HL-60 (cell line): ENCODE measurements at regions not wholly inside any gene's neighbourhood (a gene's known extent, or its start where the extent isn't known, plus 50 kb on each side); places are given as distances from the start of the nearest gene placed in this dataset.

ENCODE experiments used
- DNase-seq, 2 experiments: peaks; one replicate each; pipeline ENCODE4 v3.0.0-alpha.2; 2010 to 2020; ENCODE audit warnings: low read depth in 1 of 2, low spot score in 1 of 2
- H3K27ac ChIP-seq: fragments of 250-450 bp; sonication (Bioruptor Pico); replicated peaks from 2 replicates; pipeline ENCODE4 v1.5.1; 2020; ENCODE audit warnings: mild to moderate bottlenecking, moderate library complexity
- H3K27me3 ChIP-seq: fragments of 250-450 bp; sonication (Bioruptor Pico); 2 replicates; pipeline ENCODE4 v1.5.1; 2021; ENCODE audit warnings: mild to moderate bottlenecking, moderate library complexity; ENCODE audit not compliant: insufficient read depth, poor library complexity, severe bottlenecking
- H3K4me3 ChIP-seq: replicated peaks from 2 replicates; pipeline ENCODE4 v1.5.1; 2011; ENCODE audit warnings: mild to moderate bottlenecking, control low read depth, low read length; ENCODE audit not compliant: insufficient read depth
- CTCF ChIP-seq: IDR thresholded peaks from one replicate; pipeline ENCODE4 v1.5.1; 2011; ENCODE audit warnings: low read length, control low read depth, inconsistent platforms; ENCODE audit not compliant: insufficient read depth
- GABPA ChIP-seq: IDR thresholded peaks from 2 replicates; pipeline ENCODE4 v1.6.1; 2012; ENCODE audit warnings: low read depth
- POLR2AphosphoS5 ChIP-seq: IDR thresholded peaks from 2 replicates; pipeline ENCODE4 v1.6.1; 2012; ENCODE audit warnings: low read depth
- REST ChIP-seq: IDR thresholded peaks from 2 replicates; pipeline ENCODE4 v1.6.1; 2012; ENCODE audit warnings: low read depth; ENCODE audit not compliant: insufficient replicate concordance
- SPI1 ChIP-seq: IDR thresholded peaks from 2 replicates; pipeline ENCODE4 v1.6.1; 2012; ENCODE audit warnings: low read depth, mild to moderate bottlenecking, borderline replicate concordance

GRCh38 chr11:115052601-115053000 lies 374.3 kb downstream of the NXPE2 start:
- H3K4me3 ChIP-seq = no peak overlapping the region

GRCh38 chr11:115054570-115055538 lies 376.5 kb downstream of the NXPE2 start:
- H3K27me3 ChIP-seq = no peaks in the 10 kb centered on the region
- H3K4me3 ChIP-seq = no peak overlapping the region
- no peak for DNase-seq
- H3K27ac ChIP-seq = no peak overlapping the region
- TF ChIP-seq GABPA = no peak
- TF ChIP-seq POLR2AphosphoS5 = no peak
- no peak for TF ChIP-seq REST
- no peak for TF ChIP-seq SPI1
- no peak for TF ChIP-seq CTCF

More at GRCh38 chr11:115052601-115053000, 374.3 kb downstream of the NXPE2 start:
- no peak for DNase-seq
- no peak overlapping the region for H3K27ac ChIP-seq
- TF ChIP-seq SPI1 (no peak), REST (no peak), GABPA (no peak), CTCF (no peak), POLR2AphosphoS5 (no peak)
- no peaks in the 10 kb centered on the region for H3K27me3 ChIP-seq

- Histone ChIP-seq H3K27me3 (no peaks in the 10 kb centered on the region), H3K4me3 (no peak overlapping the region), H3K27ac (no peak overlapping the region)
- DNase-seq = no peak
- no peak for TF ChIP-seq POLR2AphosphoS5
- TF ChIP-seq GABPA = no peak
- TF ChIP-seq SPI1 = no peak
- no peak for TF ChIP-seq REST
- TF ChIP-seq CTCF = no peak
Observed at GRCh38 chr11:115056514-115056913, 378.2 kb downstream of the NXPE2 start.
